ENCODE measurements at regions not wholly inside any gene's neighbourhood (a gene's known extent, or its start where the extent isn't known, plus 50 kb on each side); places are given as distances from the start of the nearest gene placed in this dataset.

GRCh38 chr2:196353717-196354116, 182.3 kb upstream of the STK17B start:
- no peak for TF ChIP-seq CTCF (IDR thresholded peaks at IDR 0.05; ENCODE audit: borderline replicate concordance, insufficient read depth, low read depth, low read length)
- no peak overlapping the region for H3K4me3 ChIP-seq (ENCODE audit: low read depth, low read length)

DNA sequence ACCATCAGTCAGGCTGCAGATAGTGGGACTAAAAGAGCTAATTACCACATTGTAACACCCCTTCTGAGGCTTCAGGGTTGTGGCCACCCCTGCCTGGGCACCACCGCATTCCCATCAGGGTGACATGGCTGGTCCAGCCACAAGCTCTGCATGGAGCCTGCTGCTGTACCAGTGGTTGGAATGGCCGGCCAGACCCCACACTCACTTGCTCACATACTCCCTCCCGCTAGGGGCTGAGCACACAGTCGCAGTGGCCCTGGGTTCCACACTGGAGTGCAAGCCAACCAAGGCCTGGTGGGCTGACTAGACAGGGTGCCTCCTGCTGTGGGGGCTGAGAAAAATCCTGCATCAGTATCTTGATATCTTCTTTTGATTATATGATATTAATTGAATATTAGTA, 182.8 kb upstream of the STK17B start:
- no peak for TF ChIP-seq CTCF (IDR thresholded peaks at IDR 0.05; ENCODE audit: borderline replicate concordance, insufficient read depth, low read depth, low read length)
- no peak overlapping the region for H3K4me3 ChIP-seq (ENCODE audit: low read depth, low read length)

- TF ChIP-seq CTCF (IDR thresholded peaks at IDR 0.05; ENCODE audit: borderline replicate concordance, insufficient read depth, low read depth, low read length): no peak
Measured at GRCh38 chr2:196356332-196356731, 185.0 kb upstream of the STK17B start.

DNA sequence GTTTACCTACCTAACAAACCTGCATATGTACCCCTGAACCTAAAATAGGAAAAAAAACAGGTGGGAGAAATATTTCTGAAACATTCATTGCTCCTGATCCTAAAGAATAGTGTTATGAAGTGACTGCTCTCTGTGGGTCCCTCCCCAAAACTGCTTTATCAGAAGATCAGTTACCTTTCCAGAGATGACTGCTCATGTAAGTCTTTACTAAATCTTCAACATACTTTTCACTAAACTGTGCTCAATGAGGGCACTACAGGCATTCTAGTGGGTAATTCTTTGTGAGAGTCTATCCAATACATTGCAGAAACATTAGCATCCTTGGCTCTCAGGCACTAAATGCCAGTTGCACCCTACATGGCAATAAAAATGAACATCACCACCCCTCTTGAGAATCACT, 189.3 kb upstream of the STK17B start:
- TF ChIP-seq CTCF (IDR thresholded peaks at IDR 0.05; ENCODE audit: borderline replicate concordance, insufficient read depth, low read depth, low read length): no peak
- no peak overlapping the region for H3K4me3 ChIP-seq (ENCODE audit: low read depth, low read length)

More at GRCh38 chr2:196356332-196356731, 185.0 kb upstream of the STK17B start:
- H3K4me3 ChIP-seq (ENCODE audit: low read depth, low read length): no peak overlapping the region

DNA sequence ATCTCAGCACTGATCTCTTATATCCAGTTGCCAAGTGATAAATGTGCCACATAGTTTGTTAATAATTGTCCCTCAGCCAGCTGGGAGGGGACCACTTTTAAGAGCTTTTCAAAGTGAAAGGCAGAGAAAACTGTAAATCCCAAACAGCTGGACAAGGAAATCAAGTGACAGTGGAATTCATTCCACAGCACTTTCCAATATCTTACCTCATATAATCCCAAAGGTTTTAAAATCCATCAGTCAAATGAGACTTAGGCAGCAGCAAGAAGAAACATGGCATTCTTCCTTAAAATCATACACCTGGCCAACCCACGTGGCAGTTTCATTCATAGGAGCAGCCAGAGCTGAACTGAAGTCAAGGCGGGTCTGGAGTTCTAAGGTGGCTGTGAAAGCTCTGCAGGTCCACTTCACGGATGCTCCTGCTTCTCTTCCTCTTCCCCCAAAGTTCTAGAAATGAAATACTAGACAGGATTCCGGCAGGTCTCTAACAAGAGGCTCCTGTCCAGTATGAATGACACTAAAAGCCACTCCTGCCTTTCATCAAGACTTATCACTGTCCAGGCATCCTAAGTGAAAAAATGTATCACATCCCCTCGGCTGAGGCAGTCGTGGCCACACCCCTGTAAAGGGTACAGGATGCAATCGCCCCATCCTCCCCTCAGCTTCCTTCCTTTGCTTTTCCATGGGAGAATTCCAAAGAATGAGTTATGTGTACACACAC, 190.4 kb upstream of the STK17B start:
- TF ChIP-seq CTCF (IDR thresholded peaks at IDR 0.05; ENCODE audit: borderline replicate concordance, insufficient read depth, low read depth, low read length): no peak
- H3K4me3 ChIP-seq (ENCODE audit: low read depth, low read length): no peak overlapping the region

DNA sequence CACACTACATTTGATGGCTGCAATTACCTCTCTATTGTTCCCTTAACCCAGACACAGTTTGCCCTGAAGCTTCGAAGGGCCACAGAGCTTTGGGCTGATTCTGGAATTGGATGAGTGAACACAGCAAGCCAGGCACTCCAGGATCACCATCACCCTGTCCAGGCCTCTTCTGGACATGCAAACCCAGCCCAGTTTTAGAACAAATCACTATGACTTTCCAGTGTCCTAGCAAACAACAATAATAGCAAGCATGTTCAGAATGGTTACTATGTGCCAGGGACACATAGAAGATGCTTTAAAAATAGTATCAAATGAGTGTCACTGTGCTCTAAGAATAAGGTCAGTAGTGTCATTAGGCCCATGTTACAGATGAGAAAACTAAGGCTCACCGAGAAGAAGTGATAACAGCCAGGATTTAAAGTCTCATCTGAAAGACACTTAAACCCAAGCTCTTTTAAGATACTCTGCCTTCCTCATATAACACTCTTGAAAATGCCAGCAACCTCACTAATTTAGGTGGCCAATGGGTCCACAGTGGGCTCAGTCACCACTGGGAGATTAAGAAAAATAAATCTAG, 191.7 kb upstream of the STK17B start:
- H3K4me3 ChIP-seq (ENCODE audit: low read depth, low read length): no peak overlapping the region
- no peak for TF ChIP-seq CTCF (IDR thresholded peaks at IDR 0.05; ENCODE audit: borderline replicate concordance, insufficient read depth, low read depth, low read length)

- no peak for TF ChIP-seq CTCF (IDR thresholded peaks at IDR 0.05; ENCODE audit: borderline replicate concordance, insufficient read depth, low read depth, low read length)
- H3K4me3 ChIP-seq (ENCODE audit: low read depth, low read length): no peak overlapping the region
Measured at GRCh38 chr2:196365145-196365544, 193.8 kb upstream of the STK17B start.
